Stimulated activated naive CD8-positive, alpha-beta T cell treated with anti-CD3 and anti-CD28 coated beads, Interleukin-15, amount 100 ng/mL, for 72 hours (primary cell): ENCODE measurements at regions not wholly inside any gene's neighbourhood (a gene's known extent, or its start where the extent isn't known, plus 50 kb on each side); places are given as distances from the start of the nearest gene placed in this dataset.

Experiments
- ATAC-seq: fragments of 150-1000 bp; cut with Tn5 transposase; 2 replicates; pipeline ENCODE4 v1.10.0; 2021; ENCODE audit warnings: mild to moderate bottlenecking, moderate library complexity
- DNase-seq, 2 donors: peaks; one replicate each; pipeline ENCODE4 v3.0.0; 2021 to 2022
- H3K27ac Mint-ChIP-seq, 2 donors: one replicate each; pipeline ENCODE4 v1.8.0; 2022; ENCODE audit warnings: mild to moderate bottlenecking in 2 of 2, mixed read lengths in 2 of 2, moderate library complexity in 2 of 2
- H3K27me3 Mint-ChIP-seq: one replicate; pipeline ENCODE4 v1.8.0; 2022; ENCODE audit warnings: mixed read lengths
- H3K4me1 Mint-ChIP-seq: one replicate; pipeline ENCODE4 v1.8.0; 2022; ENCODE audit warnings: mild to moderate bottlenecking, mixed read lengths
- H3K4me3 Mint-ChIP-seq, 2 donors: one replicate each; pipeline ENCODE4 v1.8.0; 2022; ENCODE audit warnings: mild to moderate bottlenecking in 2 of 2, mixed read lengths in 2 of 2, moderate library complexity in 1 of 2
- H3K9me3 Mint-ChIP-seq, 2 donors: one replicate each; pipeline ENCODE4 v1.8.0; 2022; ENCODE audit warnings: mixed read lengths in 2 of 2

DNA sequence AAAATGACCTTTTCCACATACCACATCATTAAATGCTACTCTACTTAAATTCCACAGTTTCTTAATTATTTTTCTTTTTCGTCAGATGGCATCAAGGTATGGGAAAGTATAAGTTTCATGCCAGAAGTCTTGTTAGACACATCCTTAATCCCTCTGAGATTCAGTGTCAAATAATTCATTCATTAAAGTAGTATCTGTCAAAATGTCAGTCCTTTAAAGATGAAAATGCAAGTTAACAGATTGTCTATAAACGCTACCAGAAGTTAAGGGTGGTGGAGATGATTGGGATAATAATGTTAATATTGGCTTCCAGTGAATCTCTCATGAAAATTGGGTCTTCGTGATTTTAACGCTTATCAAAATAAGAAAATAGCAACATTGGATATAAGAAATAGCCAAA lies 504.2 kb upstream of the LINC00305 start:
- no peak for ATAC-seq
- H3K4me1 Mint-ChIP-seq = no peaks in the 10 kb centered on the region
- H3K4me3 Mint-ChIP-seq = no peak overlapping the region
- H3K9me3 Mint-ChIP-seq = peaks cover 0 to 8% of the 10 kb centered on the region in 2 donors
- H3K27me3 Mint-ChIP-seq = no peaks in the 10 kb centered on the region
- no peak for DNase-seq
- no peak overlapping the region for H3K27ac Mint-ChIP-seq

DNA sequence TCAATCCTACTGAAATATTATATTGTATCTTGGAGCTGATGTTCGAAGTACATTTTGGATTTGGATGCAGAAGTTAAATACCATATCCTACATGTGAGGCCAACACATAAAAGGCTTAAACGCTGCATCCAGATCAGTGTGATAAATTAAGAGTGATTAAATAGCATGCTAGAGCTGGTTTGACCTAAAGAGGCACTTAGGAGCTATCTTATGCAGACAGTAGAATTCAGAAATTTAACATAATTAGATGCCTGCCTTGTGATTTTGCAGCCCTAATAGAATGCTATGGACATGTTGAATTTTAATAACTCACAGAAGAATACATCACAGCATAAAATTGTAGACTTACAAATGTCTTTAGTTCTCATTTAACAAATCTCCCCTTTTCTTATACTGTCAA lies 501.2 kb upstream of the LINC00305 start:
- no peak overlapping the region for H3K27ac Mint-ChIP-seq
- no peak overlapping the region for H3K4me3 Mint-ChIP-seq

DNA sequence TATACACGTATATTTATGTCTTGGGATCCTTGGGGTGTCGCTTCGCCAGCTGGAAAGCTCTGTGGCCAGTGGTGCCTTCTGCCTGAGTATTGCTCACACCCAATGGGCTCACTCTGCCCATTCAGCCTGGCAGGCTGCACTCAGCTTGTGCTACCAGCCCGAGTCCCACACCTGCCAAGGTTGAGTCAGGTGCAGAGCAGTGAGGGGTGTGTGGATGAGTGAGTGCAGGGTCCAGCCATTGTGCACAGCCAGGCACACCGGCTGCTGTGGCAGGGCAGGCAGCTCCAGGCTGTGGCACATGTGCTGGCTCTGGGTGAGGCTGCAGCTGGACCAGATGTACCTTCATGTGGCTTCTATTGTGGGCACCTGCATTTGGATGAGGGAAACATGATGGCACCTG lies 496.9 kb upstream of the LINC00305 start:
- no peaks in the 10 kb centered on the region for H3K4me1 Mint-ChIP-seq
- H3K27ac Mint-ChIP-seq = no peak overlapping the region
- H3K27me3 Mint-ChIP-seq = no peaks in the 10 kb centered on the region
- DNase-seq = no peak
- no peak overlapping the region for H3K4me3 Mint-ChIP-seq
- peaks cover 0 to 4% of the 10 kb centered on the region in 2 donors for H3K9me3 Mint-ChIP-seq
- ATAC-seq = no peak

More for the DNA sequence above, 501.2 kb upstream of the LINC00305 start:
- Mint-ChIP-seq H3K27me3 (no peaks in the 10 kb centered on the region), H3K4me1 (no peaks in the 10 kb centered on the region), H3K9me3 (peaks cover 0 to 4% of the 10 kb centered on the region in 2 donors)
- ATAC-seq = no peak
- DNase-seq = no peak

DNA sequence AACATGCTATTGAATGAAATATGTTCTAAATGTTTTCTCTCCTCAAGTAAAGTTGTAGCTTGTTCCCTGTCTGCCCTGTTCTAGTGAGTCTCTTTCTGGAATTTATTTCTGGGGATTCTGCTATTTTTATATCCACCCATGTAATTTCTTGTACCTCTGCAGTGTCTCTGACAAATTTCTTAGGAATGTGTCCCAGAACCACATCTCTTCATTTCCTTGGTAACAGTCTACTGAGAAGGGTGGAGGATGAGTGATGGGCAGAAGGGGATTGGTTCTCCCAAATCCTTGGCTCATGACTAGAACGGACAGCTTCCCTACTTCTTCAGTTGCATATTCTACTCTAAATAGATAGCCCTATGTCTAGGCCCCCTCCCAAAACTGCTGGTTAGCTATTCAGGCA lies 490.6 kb upstream of the LINC00305 start:
- DNase-seq (no peak), ATAC-seq (no peak)
- Mint-ChIP-seq H3K4me1 (no peaks in the 10 kb centered on the region), H3K4me3 (no peak overlapping the region), H3K27me3 (no peaks in the 10 kb centered on the region), H3K9me3 (peaks cover 4 to 12% of the 10 kb centered on the region in 2 donors), H3K27ac (no peak overlapping the region)

DNA sequence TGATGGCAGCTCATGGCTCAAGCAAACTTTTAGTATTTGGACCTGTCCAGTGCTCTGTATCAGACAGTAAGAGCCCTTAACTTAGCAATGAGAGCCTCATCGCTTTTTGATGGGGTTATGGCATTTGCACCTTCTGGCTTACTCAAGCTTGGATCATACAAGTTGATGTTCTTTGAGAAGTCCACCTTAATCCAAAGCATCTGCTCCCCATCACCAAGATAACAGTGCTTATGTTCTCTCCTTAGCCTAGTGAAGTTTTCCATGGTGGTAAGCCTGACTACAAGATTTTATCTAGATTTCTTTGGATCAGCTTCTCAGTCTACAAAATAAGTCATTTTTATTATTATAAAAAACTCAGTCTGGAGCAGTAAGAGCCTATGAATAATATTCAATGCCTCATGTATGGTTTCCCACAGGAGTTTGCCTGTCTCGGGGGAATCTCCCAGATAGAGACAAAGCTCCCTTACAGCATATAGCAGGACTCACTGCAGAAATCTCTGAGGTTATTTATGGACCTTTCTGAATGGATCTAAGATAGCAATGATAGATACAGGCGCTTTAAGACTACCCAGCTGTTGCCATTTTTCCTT lies 472.2 kb upstream of the LINC00305 start:
- ATAC-seq (no peak), DNase-seq (no peak)
- Mint-ChIP-seq H3K27me3 (no peaks in the 10 kb centered on the region), H3K9me3 (peaks cover 10 to 19% of the 10 kb centered on the region in 2 donors), H3K4me3 (no peak overlapping the region), H3K27ac (peak overlapping the region in 1 of 2 donors; percentile 42), H3K4me1 (no peaks in the 10 kb centered on the region)

DNA sequence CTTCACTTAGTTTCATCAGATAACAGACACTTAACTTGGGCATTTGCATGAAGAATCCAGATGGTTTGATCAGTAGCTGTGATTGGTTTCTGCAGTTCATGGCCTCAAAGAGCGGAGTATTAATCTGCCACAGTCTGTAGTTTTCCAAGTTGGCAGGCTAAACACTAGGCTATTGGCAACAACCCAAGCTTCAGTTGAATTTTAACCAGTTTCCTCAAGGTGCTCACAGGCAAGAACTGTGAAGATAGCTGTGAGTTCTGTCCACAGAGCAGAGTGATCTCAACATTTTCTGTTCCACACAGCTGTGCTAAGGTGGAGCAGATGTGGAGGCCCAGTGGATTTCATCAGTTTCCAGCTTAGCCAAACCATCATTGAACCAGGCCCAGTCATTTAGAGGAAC lies 469.5 kb upstream of the LINC00305 start:
- Mint-ChIP-seq H3K4me1 (no peaks in the 10 kb centered on the region), H3K27ac (no peak overlapping the region), H3K9me3 (peaks cover 12 to 14% of the 10 kb centered on the region in 2 donors), H3K4me3 (no peak overlapping the region), H3K27me3 (no peaks in the 10 kb centered on the region)
- no peak for DNase-seq
- ATAC-seq = no peak

DNA sequence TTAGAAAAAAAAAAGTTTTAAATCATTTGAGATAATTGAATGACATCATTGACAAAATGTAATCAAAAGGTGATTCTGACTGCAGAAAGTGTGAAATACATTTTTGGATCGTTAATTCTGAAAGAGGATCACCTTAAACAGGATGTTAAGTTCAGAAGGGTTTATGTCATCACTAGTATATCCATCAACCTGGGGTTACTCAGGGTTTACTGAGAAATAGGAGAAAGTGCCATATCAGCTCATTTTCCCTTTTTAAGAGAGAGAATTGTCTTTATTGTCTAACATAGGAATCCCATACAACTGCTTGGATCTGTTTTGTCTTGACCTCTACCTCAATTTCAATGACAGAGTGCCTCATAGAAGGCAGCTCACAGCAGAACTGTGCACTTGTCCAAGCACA lies 466.1 kb upstream of the LINC00305 start:
- Mint-ChIP-seq H3K4me3 (no peak overlapping the region), H3K27me3 (no peaks in the 10 kb centered on the region), H3K4me1 (no peaks in the 10 kb centered on the region), H3K27ac (no peak overlapping the region), H3K9me3 (peaks cover 5 to 12% of the 10 kb centered on the region in 2 donors)
- ATAC-seq (no peak), DNase-seq (no peak)

DNA sequence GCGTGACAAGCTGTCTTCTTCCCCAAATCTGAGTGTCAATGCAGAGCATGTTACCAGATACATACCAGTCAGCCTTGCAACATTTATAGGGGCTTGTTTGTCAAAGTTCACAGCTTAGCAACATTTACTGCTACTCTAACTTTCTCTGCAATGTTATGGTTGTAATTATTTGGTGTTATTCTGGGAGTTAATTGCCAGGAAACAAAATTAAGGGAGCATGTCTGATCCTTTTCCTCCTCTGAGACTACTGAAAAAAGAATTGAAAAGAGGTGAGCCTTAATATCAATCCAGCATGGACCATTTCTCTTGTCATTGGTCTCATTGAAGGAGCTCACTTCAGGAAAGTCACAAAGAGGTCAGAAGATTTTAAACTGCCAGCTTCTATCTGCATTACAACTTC lies 465.6 kb upstream of the LINC00305 start:
- no peak overlapping the region for H3K4me3 Mint-ChIP-seq
- DNase-seq = no peak
- H3K27ac Mint-ChIP-seq = no peak overlapping the region
- no peaks in the 10 kb centered on the region for H3K27me3 Mint-ChIP-seq
- peaks cover 0 to 10% of the 10 kb centered on the region in 2 donors for H3K9me3 Mint-ChIP-seq
- no peaks in the 10 kb centered on the region for H3K4me1 Mint-ChIP-seq
- no peak for ATAC-seq

DNA sequence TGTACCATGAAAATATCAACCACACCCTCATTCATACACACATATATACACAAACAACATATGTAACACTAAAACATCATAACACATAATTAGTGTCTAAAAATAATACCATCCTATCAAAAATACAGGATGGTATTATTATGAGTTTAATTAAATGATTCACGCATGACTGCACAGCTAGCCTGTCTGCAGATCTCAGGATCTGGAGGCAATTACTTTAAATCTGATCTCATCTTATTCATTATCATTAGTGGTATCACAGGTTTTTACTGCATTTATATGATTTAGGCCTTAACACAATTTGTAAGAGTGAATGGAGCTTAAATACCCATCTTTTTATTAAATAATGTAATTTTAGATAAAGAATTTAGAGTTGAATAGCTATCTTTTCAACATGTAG lies 443.4 kb upstream of the LINC00305 start:
- Mint-ChIP-seq H3K9me3 (peaks cover 4 to 6% of the 10 kb centered on the region in 2 donors), H3K4me3 (no peak overlapping the region), H3K27me3 (no peaks in the 10 kb centered on the region), H3K4me1 (no peaks in the 10 kb centered on the region), H3K27ac (no peak overlapping the region)
- no peak for ATAC-seq
- DNase-seq = no peak

DNA sequence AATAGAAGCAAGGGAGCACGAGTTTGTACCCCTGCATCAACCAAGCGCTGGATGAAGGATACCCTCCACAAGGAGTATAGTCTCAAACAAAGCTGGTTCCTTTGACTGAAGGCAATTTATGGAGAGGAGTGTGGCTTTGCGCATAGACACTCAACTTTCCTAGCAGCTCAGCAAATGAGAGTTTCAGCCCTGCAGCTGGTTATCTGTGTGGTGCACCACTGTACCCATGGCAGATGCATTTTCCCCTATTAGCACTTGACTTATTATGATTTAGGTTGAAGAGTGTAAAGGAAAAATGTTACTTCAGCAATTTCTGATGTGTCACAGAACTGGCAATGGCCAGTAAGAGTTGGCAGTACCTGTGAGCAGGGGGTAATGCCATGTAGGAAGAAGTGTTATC lies 440.1 kb upstream of the LINC00305 start:
- no peaks in the 10 kb centered on the region for H3K27me3 Mint-ChIP-seq
- H3K9me3 Mint-ChIP-seq = peaks cover 4 to 6% of the 10 kb centered on the region in 2 donors
- no peak overlapping the region for H3K4me3 Mint-ChIP-seq
- no peaks in the 10 kb centered on the region for H3K4me1 Mint-ChIP-seq
- no peak for DNase-seq
- ATAC-seq = no peak
- H3K27ac Mint-ChIP-seq = no peak overlapping the region

DNA sequence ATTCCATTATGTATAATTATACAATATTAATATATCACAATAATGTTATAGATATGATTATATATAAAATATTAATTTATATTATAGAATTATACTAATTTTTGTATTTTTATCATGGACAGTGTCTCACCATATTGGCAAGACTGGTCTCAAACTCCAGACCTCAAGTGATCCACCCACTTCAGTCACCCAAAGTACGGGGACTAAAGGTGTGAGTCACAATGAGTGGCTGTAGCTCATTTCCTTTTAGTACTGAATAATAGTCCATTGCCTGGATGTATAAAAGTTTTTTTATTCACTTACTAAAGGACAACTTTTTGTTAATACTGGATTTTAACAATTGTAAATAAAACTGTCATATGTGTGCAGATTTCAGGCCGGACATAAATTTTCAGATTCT lies 417.6 kb upstream of the LINC00305 start:
- H3K4me3 Mint-ChIP-seq = no peak overlapping the region
- no peak for DNase-seq
- ATAC-seq = no peak
- no peaks in the 10 kb centered on the region for H3K27me3 Mint-ChIP-seq
- peaks cover 0 to 6% of the 10 kb centered on the region in 2 donors for H3K9me3 Mint-ChIP-seq
- no peak overlapping the region for H3K27ac Mint-ChIP-seq
- H3K4me1 Mint-ChIP-seq = no peaks in the 10 kb centered on the region

DNA sequence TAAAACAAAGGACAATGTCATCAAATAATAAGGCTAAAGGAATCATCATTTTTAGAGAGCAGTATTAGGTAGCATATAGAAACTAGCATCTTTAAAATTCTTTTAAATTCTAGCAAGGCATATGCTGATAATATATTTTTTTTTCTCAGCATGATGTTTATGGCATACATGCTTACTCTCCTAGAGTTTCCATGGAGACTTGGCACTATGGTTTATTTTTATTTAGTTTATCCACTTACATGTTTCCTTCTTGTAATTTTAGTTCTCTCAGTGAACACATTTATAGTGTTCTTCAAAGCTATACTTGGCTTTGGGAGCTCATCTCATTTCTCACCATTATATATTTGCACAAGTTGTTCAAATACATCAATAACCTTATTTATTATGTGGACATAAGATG lies 413.8 kb upstream of the LINC00305 start:
- H3K27ac Mint-ChIP-seq = no peak overlapping the region
- no peak for DNase-seq
- no peak overlapping the region for H3K4me3 Mint-ChIP-seq
- no peaks in the 10 kb centered on the region for H3K27me3 Mint-ChIP-seq
- no peak for ATAC-seq
- peaks cover 0 to 6% of the 10 kb centered on the region in 2 donors for H3K9me3 Mint-ChIP-seq
- H3K4me1 Mint-ChIP-seq = no peaks in the 10 kb centered on the region

DNA sequence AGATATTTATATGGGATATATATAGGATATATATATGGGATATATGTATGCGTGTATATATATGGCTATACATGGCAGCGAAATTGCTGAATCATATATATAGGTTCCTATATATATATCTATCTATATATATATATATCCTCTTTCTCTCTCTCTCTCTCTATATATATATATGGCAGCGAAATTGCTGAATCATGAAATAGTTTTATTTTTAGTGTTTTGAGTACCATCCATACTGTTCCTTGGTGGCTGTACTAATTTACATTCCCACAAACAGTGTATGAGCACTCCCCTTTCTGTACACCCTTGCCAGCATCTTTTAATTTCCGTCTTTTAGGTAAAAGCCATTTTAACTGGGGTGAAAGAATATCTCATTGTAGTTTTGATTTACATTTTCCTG lies 397.6 kb upstream of the LINC00305 start:
- ATAC-seq = no peak
- Mint-ChIP-seq H3K4me1 (no peaks in the 10 kb centered on the region), H3K27me3 (no peaks in the 10 kb centered on the region), H3K27ac (no peak overlapping the region), H3K4me3 (no peak overlapping the region), H3K9me3 (peaks cover 0 to 7% of the 10 kb centered on the region in 2 donors)
- DNase-seq = no peak

DNA sequence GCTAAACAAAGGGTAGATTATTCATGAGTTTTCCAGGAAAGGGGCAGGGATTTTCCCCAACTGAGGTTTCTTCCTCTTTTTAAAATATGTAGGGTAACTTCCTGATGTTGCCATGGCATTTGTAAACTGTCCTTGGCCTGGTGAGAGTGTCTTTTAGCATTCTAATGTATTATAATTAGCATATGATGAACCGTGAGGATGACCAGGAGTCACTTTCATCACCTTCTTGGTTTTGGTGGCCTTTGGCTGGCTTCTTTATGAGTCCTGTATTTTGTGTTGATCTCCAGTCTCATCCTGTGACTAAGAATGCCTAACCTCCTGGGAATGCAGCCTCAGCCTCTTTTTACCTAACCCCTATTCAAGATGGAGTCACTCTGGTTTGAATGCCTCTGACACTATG lies 391.0 kb upstream of the LINC00305 start:
- Mint-ChIP-seq H3K4me3 (no peak overlapping the region), H3K27ac (no peak overlapping the region), H3K27me3 (no peaks in the 10 kb centered on the region), H3K4me1 (no peaks in the 10 kb centered on the region), H3K9me3 (peaks cover 10 to 32% of the 10 kb centered on the region in 2 donors)
- DNase-seq (no peak), ATAC-seq (no peak)

DNA sequence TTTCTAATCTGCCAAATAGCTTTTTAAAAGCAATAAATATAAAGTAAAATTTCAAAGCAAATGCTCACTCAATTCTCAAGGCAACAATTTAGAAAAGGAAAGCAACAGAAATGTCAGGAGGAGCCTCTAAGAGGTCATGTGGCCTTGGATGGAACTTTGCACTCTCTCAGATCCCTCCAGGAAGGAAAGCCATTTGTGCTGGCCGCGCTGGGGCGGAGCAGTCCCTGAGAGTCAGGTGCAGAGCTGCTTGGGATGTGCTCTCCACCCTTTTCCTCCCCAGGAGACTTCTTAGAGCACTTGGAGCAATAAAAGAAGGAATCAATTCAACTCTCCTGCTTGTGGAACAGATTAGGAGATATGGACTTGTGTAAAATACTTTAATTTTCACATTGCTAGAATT lies 379.8 kb upstream of the LINC00305 start:
- peaks cover 12 to 13% of the 10 kb centered on the region in 2 donors for H3K9me3 Mint-ChIP-seq
- H3K27me3 Mint-ChIP-seq = no peaks in the 10 kb centered on the region
- no peak overlapping the region for H3K27ac Mint-ChIP-seq
- no peaks in the 10 kb centered on the region for H3K4me1 Mint-ChIP-seq
- DNase-seq = no peak
- no peak for ATAC-seq
- no peak overlapping the region for H3K4me3 Mint-ChIP-seq

DNA sequence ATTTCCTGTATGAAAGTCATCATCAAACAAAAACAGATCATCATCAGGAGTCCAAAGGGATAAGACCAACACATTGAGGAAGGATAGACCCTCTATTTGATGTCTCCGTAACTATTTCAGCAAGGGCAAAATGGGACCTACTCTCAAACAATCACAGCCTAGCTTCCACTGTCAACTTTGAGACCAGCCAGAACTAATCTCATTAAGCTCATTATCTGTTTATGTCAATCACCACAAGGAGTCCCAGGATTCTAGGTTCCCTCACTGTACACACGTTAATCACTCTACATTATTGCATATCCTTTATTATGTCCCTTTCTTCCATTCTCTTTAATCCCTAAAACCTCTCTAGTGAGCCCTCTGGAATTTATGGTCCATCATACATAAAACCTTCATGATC lies 370.3 kb upstream of the LINC00305 start:
- no peak overlapping the region for H3K27ac Mint-ChIP-seq

DNA sequence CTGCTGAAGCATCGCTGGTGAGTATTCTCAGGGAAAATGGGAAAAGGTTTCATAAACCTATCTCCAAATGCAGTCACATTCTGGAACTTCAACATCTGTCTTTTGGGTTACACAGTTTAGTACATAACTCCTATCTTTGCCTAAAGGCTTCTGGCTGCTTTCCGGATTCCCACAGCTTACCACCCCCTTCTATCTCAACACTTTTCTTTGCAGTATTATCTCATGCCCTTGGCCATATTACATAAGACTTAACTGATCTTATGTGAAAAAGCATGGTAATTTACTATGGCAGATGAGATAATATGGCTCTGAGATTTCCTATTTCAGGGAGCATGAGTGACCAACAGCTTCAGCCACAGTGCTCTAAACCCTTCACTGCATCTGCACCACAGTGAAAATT lies 369.3 kb upstream of the LINC00305 start:
- H3K4me1 Mint-ChIP-seq = no peaks in the 10 kb centered on the region
- H3K9me3 Mint-ChIP-seq = peaks cover 13 to 22% of the 10 kb centered on the region in 2 donors
- H3K27me3 Mint-ChIP-seq = no peaks in the 10 kb centered on the region
- DNase-seq = no peak
- no peak overlapping the region for H3K27ac Mint-ChIP-seq
- no peak for ATAC-seq
- H3K4me3 Mint-ChIP-seq = no peak overlapping the region

More for the DNA sequence above, 370.3 kb upstream of the LINC00305 start:
- Mint-ChIP-seq H3K4me1 (no peaks in the 10 kb centered on the region), H3K27me3 (no peaks in the 10 kb centered on the region), H3K9me3 (peaks cover 13 to 22% of the 10 kb centered on the region in 2 donors), H3K4me3 (no peak overlapping the region)
- DNase-seq = no peak
- no peak for ATAC-seq
